Fibroblast of lung (primary cell): ENCODE measurements at regions not wholly inside any gene's neighbourhood (a gene's known extent, or its start where the extent isn't known, plus 50 kb on each side); places are given as distances from the start of the nearest gene placed in this dataset.

Source experiments
- EZH2 ChIP-seq: IDR thresholded peaks from 2 replicates; pipeline ENCODE4 v1.5.1; 2012; ENCODE audit warnings: low read length, control low read depth, mild to moderate bottlenecking; ENCODE audit errors: missing control alignments
- TF ChIP-seq, protein P1 (sequence below), 2 donors: IDR thresholded peaks in 1 of 2; conservative IDR thresholded peaks in 1 of 2; 1 replicate in 1 of 2; 2 replicates in 1 of 2; pipeline ENCODE4 v1.5.1; 2011 to 2012; ENCODE audit warnings: low read length in 2 of 2, control low read depth in 1 of 2, inconsistent platforms in 1 of 2, low read depth in 1 of 2, mild to moderate bottlenecking in 1 of 2

DNA sequence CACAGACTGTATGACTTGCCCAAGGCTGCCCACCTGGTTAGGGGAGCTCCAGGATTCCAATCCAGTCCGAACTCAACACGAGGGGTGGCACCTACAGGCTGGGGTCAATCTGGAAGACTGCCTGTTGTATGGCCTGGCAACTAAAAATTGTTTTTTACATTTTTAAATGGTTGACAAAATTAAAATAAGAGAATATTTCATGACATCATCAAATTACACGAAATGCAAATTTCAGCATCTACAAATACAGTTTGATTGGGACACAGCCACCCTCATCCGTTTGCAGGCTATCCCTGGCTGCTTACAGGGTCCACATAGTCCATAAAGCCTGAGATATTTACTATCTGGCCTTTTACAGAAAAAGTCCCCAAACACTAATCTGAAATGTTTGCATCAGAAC is 235.9 kb upstream of the GMDS start:
- TF ChIP-seq, protein P1, sequence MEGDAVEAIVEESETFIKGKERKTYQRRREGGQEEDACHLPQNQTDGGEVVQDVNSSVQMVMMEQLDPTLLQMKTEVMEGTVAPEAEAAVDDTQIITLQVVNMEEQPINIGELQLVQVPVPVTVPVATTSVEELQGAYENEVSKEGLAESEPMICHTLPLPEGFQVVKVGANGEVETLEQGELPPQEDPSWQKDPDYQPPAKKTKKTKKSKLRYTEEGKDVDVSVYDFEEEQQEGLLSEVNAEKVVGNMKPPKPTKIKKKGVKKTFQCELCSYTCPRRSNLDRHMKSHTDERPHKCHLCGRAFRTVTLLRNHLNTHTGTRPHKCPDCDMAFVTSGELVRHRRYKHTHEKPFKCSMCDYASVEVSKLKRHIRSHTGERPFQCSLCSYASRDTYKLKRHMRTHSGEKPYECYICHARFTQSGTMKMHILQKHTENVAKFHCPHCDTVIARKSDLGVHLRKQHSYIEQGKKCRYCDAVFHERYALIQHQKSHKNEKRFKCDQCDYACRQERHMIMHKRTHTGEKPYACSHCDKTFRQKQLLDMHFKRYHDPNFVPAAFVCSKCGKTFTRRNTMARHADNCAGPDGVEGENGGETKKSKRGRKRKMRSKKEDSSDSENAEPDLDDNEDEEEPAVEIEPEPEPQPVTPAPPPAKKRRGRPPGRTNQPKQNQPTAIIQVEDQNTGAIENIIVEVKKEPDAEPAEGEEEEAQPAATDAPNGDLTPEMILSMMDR (conservative IDR thresholded peaks at IDR 0.05 in 1 of 2, IDR thresholded peaks at IDR 0.05 in 1 of 2; ENCODE audit: low read depth in 1 of 2, low read length in 2 of 2) = no peak
- no peak for TF ChIP-seq EZH2
